Liver (tissue), 7 donors: ENCODE measurements at regions not wholly inside any gene's neighbourhood (a gene's known extent, or its start where the extent isn't known, plus 50 kb on each side); places are given as distances from the start of the nearest gene placed in this dataset.

Source experiments
- DNase-seq: peaks from one replicate; pipeline ENCODE4 v3.0.0-alpha.2; 2017; ENCODE audit warnings: low spot score
- H3K27ac ChIP-seq, 2 donors: one replicate each; pipeline ENCODE4 v1.7.0; 2013; ENCODE audit warnings: inconsistent platforms in 2 of 2, low read length in 2 of 2, control low read depth in 1 of 2, low read depth in 1 of 2, mild to moderate bottlenecking in 1 of 2
- H3K27me3 ChIP-seq, 4 donors: one replicate each; pipeline versions ENCODE4 v1.6.1 to v1.7.0; 2013; ENCODE audit warnings: low read length in 3 of 4, inconsistent platforms in 1 of 4, mild to moderate bottlenecking in 1 of 4, moderate library complexity in 1 of 4; ENCODE audit not compliant: control insufficient read depth in 4 of 4, insufficient read depth in 4 of 4
- H3K36me3 ChIP-seq, 4 donors: one replicate each; pipeline versions ENCODE4 v1.6.1 to v1.7.0; 2013; ENCODE audit warnings: low read length in 3 of 4, mild to moderate bottlenecking in 3 of 4, low read depth in 1 of 4, moderate library complexity in 1 of 4; ENCODE audit not compliant: control insufficient read depth in 4 of 4, insufficient read depth in 3 of 4
- H3K4me1 ChIP-seq, 4 donors: one replicate each; pipeline versions ENCODE4 v1.6.1 to v1.7.0; 2013; ENCODE audit warnings: low read length in 3 of 4, mild to moderate bottlenecking in 3 of 4, moderate library complexity in 1 of 4; ENCODE audit not compliant: control insufficient read depth in 4 of 4, insufficient read depth in 4 of 4
- H3K4me3 ChIP-seq, 3 donors: one replicate each; pipeline versions ENCODE4 v1.6.1 to v1.7.0; 2013; ENCODE audit warnings: low read length in 3 of 3, control low read depth in 1 of 3, low read depth in 1 of 3, mild to moderate bottlenecking in 1 of 3
- H3K9ac ChIP-seq, 2 donors: one replicate each; pipeline ENCODE4 v1.7.0; 2013; ENCODE audit warnings: low read length in 2 of 2, mild to moderate bottlenecking in 2 of 2, moderate library complexity in 2 of 2, control low read depth in 1 of 2, low read depth in 1 of 2
- H3K9me3 ChIP-seq, 4 donors: one replicate each; pipeline versions ENCODE4 v1.6.1 to v1.7.0; 2013; ENCODE audit warnings: low read length in 3 of 4; ENCODE audit not compliant: control insufficient read depth in 4 of 4
- EGR1 ChIP-seq, 2 donors: IDR thresholded peaks; 2 replicates each; pipeline ENCODE4 v1.6.1; 2016 to 2018; ENCODE audit warnings: antibody characterized with exemption in 2 of 2, low read depth in 2 of 2
- FOXA1 ChIP-seq: IDR thresholded peaks from 2 replicates; pipeline ENCODE4 v1.6.1; 2016; ENCODE audit warnings: antibody characterized with exemption
- GABPA ChIP-seq, 2 donors: IDR thresholded peaks in 1 of 2; conservative IDR thresholded peaks in 1 of 2; 2 replicates each; pipeline ENCODE4 v1.6.1; 2016; ENCODE audit warnings: antibody characterized with exemption in 2 of 2, mild to moderate bottlenecking in 1 of 2, moderate library complexity in 1 of 2
- HNF4G ChIP-seq: IDR thresholded peaks from 2 replicates; pipeline ENCODE4 v1.6.1; 2016; ENCODE audit warnings: antibody characterized with exemption
- JUND ChIP-seq, 2 donors: IDR thresholded peaks; 2 replicates each; pipeline ENCODE4 v1.6.1; 2016; ENCODE audit warnings: antibody characterized with exemption in 2 of 2
- NR2F2 ChIP-seq: IDR thresholded peaks from 2 replicates; pipeline ENCODE4 v1.6.1; 2016; ENCODE audit warnings: antibody characterized with exemption
- RAD21 ChIP-seq, 2 donors: IDR thresholded peaks; 2 replicates each; pipeline ENCODE4 v1.6.1; 2016; ENCODE audit warnings: antibody characterized with exemption in 2 of 2, mild to moderate bottlenecking in 2 of 2
- RXRA ChIP-seq, 2 donors: IDR thresholded peaks; 2 replicates each; pipeline ENCODE4 v1.6.1; 2017 to 2018; ENCODE audit warnings: antibody characterized with exemption in 2 of 2, mild to moderate bottlenecking in 1 of 2
- SP1 ChIP-seq: IDR thresholded peaks from 2 replicates; pipeline ENCODE4 v1.6.1; 2018; ENCODE audit warnings: antibody characterized with exemption, mild to moderate bottlenecking
- WGBS: extraction: QIAGEN DNeasy Blood & Tissue Kit; methylation state at CpG from one replicate; pipeline ENCODE4 v1.1.7; 2013; 5-methylcytosine and 5-hydroxymethylcytosine counted together
- TF ChIP-seq, protein P1 (sequence below): IDR thresholded peaks from 2 replicates; pipeline ENCODE4 v1.6.1; 2016; ENCODE audit warnings: antibody characterized with exemption
- TF ChIP-seq, protein P2 (sequence below): IDR thresholded peaks from 2 replicates; pipeline ENCODE4 v1.6.1; 2016; ENCODE audit warnings: antibody characterized with exemption, mild to moderate bottlenecking
- TF ChIP-seq, protein P3 (sequence below): IDR thresholded peaks from 2 replicates; pipeline ENCODE4 v1.6.1; 2016; ENCODE audit warnings: antibody characterized with exemption
- TF ChIP-seq, protein P4 (sequence below): IDR thresholded peaks from 2 replicates; pipeline ENCODE4 v1.6.1; 2016; ENCODE audit warnings: antibody characterized with exemption
- donor health status: healthy.
- donor health status: healthy.
- donor health status: healthy.
- donor health status: healthy.

DNA sequence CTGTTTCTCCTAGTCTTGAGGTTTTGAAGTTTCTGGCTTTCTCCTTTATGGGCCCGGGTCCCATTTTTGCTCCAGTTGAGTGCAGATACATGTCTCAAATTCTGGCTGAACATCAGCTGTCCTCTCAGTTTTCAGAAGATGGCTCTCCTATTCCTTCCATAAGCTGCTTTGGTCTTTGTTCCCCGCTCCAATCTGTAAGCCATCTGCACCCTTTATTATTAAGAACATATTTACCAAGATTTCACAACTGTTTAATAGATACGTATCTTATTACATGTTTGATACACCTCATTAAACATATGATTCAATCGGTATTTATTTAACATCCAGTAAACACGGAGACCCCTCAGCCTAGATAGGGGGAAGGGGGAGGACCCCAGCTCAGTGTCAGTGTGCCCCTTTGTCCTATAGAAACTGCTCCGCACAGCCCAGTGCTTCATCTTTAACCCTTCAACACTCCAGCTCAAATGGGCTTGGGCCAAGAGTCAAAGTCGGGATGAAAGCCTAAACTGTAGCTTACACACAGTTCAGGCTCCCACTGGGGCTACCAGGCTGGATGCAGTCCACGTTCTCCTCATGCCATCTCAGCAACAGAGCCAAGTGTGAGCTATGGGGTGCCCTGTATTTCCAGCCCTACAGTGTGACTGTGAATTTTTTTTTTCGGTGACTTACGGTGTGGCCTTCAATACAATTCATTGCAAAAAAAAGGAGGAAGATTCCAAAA is 166.0 kb upstream of the ZFHX3 start:
- peaks cover 0 to 3% (median 2%) of the 10 kb centered on the region in 4 donors for H3K9me3 ChIP-seq
- TF ChIP-seq, protein P1, sequence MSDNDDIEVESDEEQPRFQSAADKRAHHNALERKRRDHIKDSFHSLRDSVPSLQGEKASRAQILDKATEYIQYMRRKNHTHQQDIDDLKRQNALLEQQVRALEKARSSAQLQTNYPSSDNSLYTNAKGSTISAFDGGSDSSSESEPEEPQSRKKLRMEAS, result no peak
- TF ChIP-seq, protein P2, sequence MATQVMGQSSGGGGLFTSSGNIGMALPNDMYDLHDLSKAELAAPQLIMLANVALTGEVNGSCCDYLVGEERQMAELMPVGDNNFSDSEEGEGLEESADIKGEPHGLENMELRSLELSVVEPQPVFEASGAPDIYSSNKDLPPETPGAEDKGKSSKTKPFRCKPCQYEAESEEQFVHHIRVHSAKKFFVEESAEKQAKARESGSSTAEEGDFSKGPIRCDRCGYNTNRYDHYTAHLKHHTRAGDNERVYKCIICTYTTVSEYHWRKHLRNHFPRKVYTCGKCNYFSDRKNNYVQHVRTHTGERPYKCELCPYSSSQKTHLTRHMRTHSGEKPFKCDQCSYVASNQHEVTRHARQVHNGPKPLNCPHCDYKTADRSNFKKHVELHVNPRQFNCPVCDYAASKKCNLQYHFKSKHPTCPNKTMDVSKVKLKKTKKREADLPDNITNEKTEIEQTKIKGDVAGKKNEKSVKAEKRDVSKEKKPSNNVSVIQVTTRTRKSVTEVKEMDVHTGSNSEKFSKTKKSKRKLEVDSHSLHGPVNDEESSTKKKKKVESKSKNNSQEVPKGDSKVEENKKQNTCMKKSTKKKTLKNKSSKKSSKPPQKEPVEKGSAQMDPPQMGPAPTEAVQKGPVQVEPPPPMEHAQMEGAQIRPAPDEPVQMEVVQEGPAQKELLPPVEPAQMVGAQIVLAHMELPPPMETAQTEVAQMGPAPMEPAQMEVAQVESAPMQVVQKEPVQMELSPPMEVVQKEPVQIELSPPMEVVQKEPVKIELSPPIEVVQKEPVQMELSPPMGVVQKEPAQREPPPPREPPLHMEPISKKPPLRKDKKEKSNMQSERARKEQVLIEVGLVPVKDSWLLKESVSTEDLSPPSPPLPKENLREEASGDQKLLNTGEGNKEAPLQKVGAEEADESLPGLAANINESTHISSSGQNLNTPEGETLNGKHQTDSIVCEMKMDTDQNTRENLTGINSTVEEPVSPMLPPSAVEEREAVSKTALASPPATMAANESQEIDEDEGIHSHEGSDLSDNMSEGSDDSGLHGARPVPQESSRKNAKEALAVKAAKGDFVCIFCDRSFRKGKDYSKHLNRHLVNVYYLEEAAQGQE, result no peak
- TF ChIP-seq HNF4G (no peak), RXRA (IDR thresholded peaks at IDR 0.05) (no peak), JUND (IDR thresholded peaks at IDR 0.05) (no peak), NR2F2 (no peak), FOXA1 (no peak), SP1 (no peak)
- TF ChIP-seq, protein P3, sequence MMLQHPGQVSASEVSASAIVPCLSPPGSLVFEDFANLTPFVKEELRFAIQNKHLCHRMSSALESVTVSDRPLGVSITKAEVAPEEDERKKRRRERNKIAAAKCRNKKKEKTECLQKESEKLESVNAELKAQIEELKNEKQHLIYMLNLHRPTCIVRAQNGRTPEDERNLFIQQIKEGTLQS, result no peak
- H3K36me3 ChIP-seq, result no peaks in the 10 kb centered on the region
- no peaks in the 10 kb centered on the region for H3K27me3 ChIP-seq
- H3K9ac ChIP-seq, result no peak overlapping the region
- H3K4me3 ChIP-seq, result no peak overlapping the region
- no peak overlapping the region for H3K27ac ChIP-seq
- 84% methylated on average over 10 of the region's 10 CpGs for WGBS
- no peak for DNase-seq
- H3K4me1 ChIP-seq, result peaks cover 0 to 4% (median 1%) of the 10 kb centered on the region in 4 donors

DNA sequence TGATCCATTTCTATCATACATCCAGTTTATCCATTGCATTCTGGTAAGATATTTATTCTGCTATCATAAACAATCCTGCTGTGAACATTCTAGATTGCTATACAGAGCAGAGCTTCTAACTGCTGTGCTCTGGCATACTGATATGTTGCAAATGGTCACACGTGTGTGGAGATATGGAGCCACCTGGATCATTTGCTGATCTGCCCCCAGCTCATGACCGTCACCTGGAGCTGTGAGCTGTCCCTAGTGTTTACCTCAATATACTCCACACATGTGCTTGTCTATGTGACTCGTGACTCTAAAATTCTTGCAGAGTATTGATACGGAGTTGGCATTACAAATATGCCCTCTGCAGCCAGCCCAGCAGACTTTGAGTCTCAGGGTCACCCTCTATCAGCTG is 164.5 kb upstream of the ZFHX3 start:
- H3K36me3 ChIP-seq, result no peaks in the 10 kb centered on the region
- no peak overlapping the region for H3K4me3 ChIP-seq
- no peak for DNase-seq
- 87% methylated on average over 4 of the region's 4 CpGs for WGBS
- H3K9ac ChIP-seq, result no peak overlapping the region
- no peaks in the 10 kb centered on the region for H3K27me3 ChIP-seq
- H3K4me1 ChIP-seq, result peaks cover 0 to 4% (median 1%) of the 10 kb centered on the region in 4 donors
- TF ChIP-seq, protein P4, sequence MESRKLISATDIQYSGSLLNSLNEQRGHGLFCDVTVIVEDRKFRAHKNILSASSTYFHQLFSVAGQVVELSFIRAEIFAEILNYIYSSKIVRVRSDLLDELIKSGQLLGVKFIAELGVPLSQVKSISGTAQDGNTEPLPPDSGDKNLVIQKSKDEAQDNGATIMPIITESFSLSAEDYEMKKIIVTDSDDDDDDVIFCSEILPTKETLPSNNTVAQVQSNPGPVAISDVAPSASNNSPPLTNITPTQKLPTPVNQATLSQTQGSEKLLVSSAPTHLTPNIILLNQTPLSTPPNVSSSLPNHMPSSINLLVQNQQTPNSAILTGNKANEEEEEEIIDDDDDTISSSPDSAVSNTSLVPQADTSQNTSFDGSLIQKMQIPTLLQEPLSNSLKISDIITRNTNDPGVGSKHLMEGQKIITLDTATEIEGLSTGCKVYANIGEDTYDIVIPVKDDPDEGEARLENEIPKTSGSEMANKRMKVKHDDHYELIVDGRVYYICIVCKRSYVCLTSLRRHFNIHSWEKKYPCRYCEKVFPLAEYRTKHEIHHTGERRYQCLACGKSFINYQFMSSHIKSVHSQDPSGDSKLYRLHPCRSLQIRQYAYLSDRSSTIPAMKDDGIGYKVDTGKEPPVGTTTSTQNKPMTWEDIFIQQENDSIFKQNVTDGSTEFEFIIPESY, result no peak
- TF ChIP-seq NR2F2 (no peak), GABPA (IDR thresholded peaks at IDR 0.05 in 1 of 2, conservative IDR thresholded peaks at IDR 0.05 in 1 of 2) (no peak), EGR1 (IDR thresholded peaks at IDR 0.05; ENCODE audit: low read depth in 2 of 2) (no peak), RAD21 (IDR thresholded peaks at IDR 0.05) (no peak), SP1 (no peak)
- TF ChIP-seq, protein P3, result no peak
- H3K9me3 ChIP-seq, result peaks cover 0 to 3% (median 2%) of the 10 kb centered on the region in 4 donors
- H3K27ac ChIP-seq, result no peak overlapping the region
